SKM-1 (cell line): ENCODE measurements at regions not wholly inside any gene's neighbourhood (a gene's known extent, or its start where the extent isn't known, plus 50 kb on each side); places are given as distances from the start of the nearest gene placed in this dataset.

Experiments
- DNase-seq: peaks from one replicate; lab custom pipeline; 2025; ENCODE audit not compliant: unreplicated experiment; lab: John Stamatoyannopoulos, UW

GRCh38 chr15:94105760-94106159 is 125.6 kb upstream of the MCTP2 start:
- DNase-seq: no peak

- no peak for DNase-seq
Observed at GRCh38 chr15:94100863-94101262, 130.5 kb upstream of the MCTP2 start.

GRCh38 chr15:94099574-94099960 is 131.8 kb upstream of the MCTP2 start:
- DNase-seq: no peak

GRCh38 chr15:94098921-94099573 is 132.3 kb upstream of the MCTP2 start:
- DNase-seq: no peak

GRCh38 chr15:94097552-94097951 is 133.8 kb upstream of the MCTP2 start:
- DNase-seq: no peak

GRCh38 chr15:94094310-94094709 is 137.1 kb upstream of the MCTP2 start:
- no peak for DNase-seq

GRCh38 chr15:94086341-94086740 is 145.0 kb upstream of the MCTP2 start:
- no peak for DNase-seq

GRCh38 chr15:94083467-94084052 is 147.8 kb upstream of the MCTP2 start:
- DNase-seq: no peak

GRCh38 chr15:94081829-94082228 is 149.5 kb upstream of the MCTP2 start:
- DNase-seq: no peak

- DNase-seq: no peak
Observed at GRCh38 chr15:94080989-94081605, 150.3 kb upstream of the MCTP2 start.

GRCh38 chr15:94080416-94080815 is 150.9 kb upstream of the MCTP2 start:
- DNase-seq: no peak

GRCh38 chr15:94079968-94080367 is 151.4 kb upstream of the MCTP2 start:
- DNase-seq: no peak

GRCh38 chr15:94079459-94079858 is 151.9 kb upstream of the MCTP2 start:
- no peak for DNase-seq

- DNase-seq: no peak
Observed at GRCh38 chr15:94077938-94078337, 153.4 kb upstream of the MCTP2 start.

- no peak for DNase-seq
Observed at GRCh38 chr15:94075349-94075748, 156.0 kb upstream of the MCTP2 start.

GRCh38 chr15:94070356-94071295 is 160.7 kb upstream of the MCTP2 start:
- DNase-seq: no peak

- no peak for DNase-seq
Observed at GRCh38 chr15:94069844-94070243, 161.5 kb upstream of the MCTP2 start.

GRCh38 chr15:94066811-94067210 is 164.6 kb upstream of the MCTP2 start:
- no peak for DNase-seq

GRCh38 chr15:94066046-94066445 is 165.3 kb upstream of the MCTP2 start:
- no peak for DNase-seq

GRCh38 chr15:94064676-94065313 is 166.6 kb upstream of the MCTP2 start:
- DNase-seq: no peak

- no peak for DNase-seq
Observed at GRCh38 chr15:94061041-94061440, 170.3 kb upstream of the MCTP2 start.
